ENCODE measurements at regions not wholly inside any gene's neighbourhood (a gene's known extent, or its start where the extent isn't known, plus 50 kb on each side); places are given as distances from the start of the nearest gene placed in this dataset.

DNA sequence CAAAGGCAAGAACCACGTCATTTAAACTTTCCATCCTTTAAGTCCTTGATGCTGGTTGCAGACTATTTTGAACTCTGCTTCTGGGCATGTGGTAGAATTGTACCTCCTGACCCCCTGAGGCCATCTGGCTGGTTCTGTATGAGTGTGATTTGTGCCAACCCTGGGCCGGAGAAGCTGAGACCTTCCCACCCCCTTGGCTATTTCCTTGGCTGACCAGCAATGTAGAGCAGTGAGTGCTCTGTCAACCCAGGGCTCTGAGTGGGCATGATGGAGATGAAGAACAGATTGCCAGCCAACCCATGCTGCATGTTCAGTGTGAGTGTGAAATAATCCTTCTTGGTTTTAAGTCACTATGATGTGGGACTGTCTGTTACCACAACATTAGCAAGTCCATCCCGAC is 82.1 kb upstream of the RASGRP1 start:
- no peak overlapping the region for H3K4me3 ChIP-seq (ENCODE audit: control insufficient read depth, low read depth, low read length)
- TF ChIP-seq, protein P1, sequence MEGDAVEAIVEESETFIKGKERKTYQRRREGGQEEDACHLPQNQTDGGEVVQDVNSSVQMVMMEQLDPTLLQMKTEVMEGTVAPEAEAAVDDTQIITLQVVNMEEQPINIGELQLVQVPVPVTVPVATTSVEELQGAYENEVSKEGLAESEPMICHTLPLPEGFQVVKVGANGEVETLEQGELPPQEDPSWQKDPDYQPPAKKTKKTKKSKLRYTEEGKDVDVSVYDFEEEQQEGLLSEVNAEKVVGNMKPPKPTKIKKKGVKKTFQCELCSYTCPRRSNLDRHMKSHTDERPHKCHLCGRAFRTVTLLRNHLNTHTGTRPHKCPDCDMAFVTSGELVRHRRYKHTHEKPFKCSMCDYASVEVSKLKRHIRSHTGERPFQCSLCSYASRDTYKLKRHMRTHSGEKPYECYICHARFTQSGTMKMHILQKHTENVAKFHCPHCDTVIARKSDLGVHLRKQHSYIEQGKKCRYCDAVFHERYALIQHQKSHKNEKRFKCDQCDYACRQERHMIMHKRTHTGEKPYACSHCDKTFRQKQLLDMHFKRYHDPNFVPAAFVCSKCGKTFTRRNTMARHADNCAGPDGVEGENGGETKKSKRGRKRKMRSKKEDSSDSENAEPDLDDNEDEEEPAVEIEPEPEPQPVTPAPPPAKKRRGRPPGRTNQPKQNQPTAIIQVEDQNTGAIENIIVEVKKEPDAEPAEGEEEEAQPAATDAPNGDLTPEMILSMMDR (IDR thresholded peaks at IDR 0.05; ENCODE audit: control insufficient read depth, insufficient read depth, low read depth, low read length, missing control alignments) = no peak
- no peak for DNase-seq (ENCODE audit: low read depth)

DNA sequence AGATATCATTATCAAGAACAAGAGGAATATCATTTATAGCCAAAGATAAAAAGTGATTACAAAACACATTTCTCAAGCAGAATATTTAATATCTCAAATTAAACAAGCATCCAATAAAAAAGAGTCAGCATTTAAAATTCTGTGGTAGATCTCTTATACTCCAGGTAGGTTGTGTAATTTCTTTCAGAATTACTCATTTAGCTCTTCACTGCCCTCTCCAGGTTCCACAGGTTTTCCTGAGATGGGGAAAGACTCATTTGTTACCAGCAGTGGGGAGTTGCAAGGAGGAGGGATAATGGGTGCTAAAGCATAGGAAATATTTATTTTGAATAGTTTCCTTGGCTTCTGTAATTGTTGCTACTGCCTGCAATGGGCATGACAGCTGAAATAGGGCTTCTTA is 83.1 kb upstream of the RASGRP1 start:
- TF ChIP-seq, protein P1 (IDR thresholded peaks at IDR 0.05; ENCODE audit: control insufficient read depth, insufficient read depth, low read depth, low read length, missing control alignments) = peak; percentile 49
- H3K4me3 ChIP-seq (ENCODE audit: control insufficient read depth, low read depth, low read length) = no peak overlapping the region
- DNase-seq (ENCODE audit: low read depth) = no peak

DNA sequence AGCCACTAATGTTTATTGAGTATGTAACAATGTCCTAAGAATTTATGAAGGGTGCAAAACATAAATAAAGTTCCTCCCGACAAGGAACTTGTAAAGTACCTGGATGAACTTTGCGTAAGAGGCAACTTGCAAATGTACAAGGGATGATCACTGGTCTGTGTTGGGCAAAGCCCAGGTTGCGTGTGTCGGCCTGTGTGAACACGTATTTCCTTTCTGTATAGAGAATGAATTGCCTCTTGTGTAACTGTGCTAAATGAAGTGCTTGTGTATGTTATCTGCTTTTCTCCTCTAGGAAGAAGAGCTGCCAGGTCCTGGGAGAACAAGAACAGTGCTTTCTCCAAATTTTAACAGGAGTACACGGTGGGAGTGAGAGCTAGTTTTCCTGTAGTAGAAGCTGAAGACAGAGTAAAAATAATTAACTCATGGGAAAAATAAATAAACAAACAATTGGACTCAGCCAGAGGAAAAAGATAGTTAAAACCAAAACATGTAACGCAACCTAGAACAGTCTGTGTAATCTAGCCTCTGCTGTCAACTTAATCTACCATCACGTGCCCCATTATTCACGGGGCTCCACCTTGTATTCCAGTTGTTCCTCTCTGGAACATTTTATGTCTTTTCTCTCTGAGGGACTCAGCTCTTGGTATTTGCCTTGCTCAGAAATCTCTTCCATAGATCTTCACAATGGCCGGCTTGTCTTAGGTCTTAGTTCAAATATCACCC is 83.7 kb upstream of the RASGRP1 start:
- H3K4me3 ChIP-seq (ENCODE audit: control insufficient read depth, low read depth, low read length) = no peak overlapping the region
- TF ChIP-seq, protein P1 (IDR thresholded peaks at IDR 0.05; ENCODE audit: control insufficient read depth, insufficient read depth, low read depth, low read length, missing control alignments) = no peak
- DNase-seq (ENCODE audit: low read depth) = no peak

- no peak for DNase-seq (ENCODE audit: low read depth)
- H3K4me3 ChIP-seq (ENCODE audit: control insufficient read depth, low read depth, low read length) = no peak overlapping the region
- TF ChIP-seq, protein P1 (IDR thresholded peaks at IDR 0.05; ENCODE audit: control insufficient read depth, insufficient read depth, low read depth, low read length, missing control alignments) = no peak
Observed at GRCh38 chr15:38650384-38650783, 85.8 kb upstream of the RASGRP1 start.

GRCh38 chr15:38650936-38651327 is 86.3 kb upstream of the RASGRP1 start:
- DNase-seq (ENCODE audit: low read depth) = no peak
- H3K4me3 ChIP-seq (ENCODE audit: control insufficient read depth, low read depth, low read length) = no peak overlapping the region
- TF ChIP-seq, protein P1 (IDR thresholded peaks at IDR 0.05; ENCODE audit: control insufficient read depth, insufficient read depth, low read depth, low read length, missing control alignments) = no peak

DNA sequence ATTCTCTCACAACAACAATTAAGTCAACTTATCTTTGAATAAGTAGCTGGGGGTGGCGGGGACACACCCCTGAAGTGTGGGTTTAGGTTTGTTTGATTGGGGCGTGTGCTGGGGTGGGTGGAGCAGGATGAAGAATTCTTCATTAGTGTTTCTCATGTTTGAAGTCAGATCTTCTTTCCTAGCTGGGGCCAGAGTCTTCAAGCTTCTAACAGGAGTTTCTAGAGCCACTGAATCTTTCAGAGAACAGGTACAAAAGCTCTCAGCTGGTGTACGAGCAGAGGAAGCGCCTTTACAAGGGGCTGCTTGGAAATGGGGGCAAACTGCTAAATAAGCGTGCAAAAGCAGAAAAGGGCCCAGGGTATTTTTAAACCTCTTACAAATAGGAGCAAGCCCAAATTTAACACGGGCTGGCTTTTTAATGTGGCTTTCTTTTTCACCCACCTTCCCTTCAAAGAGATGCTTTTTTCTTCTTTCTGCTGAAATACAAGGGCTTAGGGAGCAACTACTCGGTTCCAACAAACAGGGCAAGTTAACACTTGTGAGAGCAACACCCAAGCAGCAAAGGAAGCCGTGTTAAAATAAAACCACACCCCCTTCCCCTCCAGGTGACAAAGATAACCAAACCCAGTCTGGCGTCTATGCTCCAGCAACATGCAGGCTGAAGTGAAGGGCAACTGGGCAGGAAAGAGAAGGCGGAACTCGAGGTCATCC is 86.9 kb upstream of the RASGRP1 start:
- H3K4me3 ChIP-seq (ENCODE audit: control insufficient read depth, low read depth, low read length) = no peak overlapping the region
- DNase-seq (ENCODE audit: low read depth) = no peak
- TF ChIP-seq, protein P1 (IDR thresholded peaks at IDR 0.05; ENCODE audit: control insufficient read depth, insufficient read depth, low read depth, low read length, missing control alignments) = no peak

Measured in AG09309 (cell line).